ENCODE measurements at regions not wholly inside any gene's neighbourhood (a gene's known extent, or its start where the extent isn't known, plus 50 kb on each side); places are given as distances from the start of the nearest gene placed in this dataset.

DNA sequence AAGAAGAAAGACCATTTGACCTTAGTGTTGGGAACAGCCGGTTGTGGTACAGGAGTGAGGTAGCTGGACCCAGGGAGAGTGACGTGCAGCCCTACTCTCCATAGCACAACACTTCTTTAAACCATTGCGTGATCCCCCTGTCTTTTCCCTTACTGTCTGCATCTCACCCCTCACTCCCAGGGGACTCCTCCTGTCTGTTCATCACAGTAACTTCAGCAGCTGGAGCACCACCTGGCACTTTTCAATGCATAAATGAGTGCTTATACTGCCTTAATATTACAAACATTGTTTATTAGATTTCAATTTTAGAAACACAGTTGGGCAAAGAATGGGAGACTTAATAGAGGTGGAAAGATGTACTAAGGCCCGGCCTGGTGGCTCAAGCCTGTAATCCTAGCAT lies 285.5 kb downstream of the UQCRFS1 start:
- no peak for DNase-seq

GRCh38 chr19:28920269-28921066 lies 292.5 kb downstream of the UQCRFS1 start:
- DNase-seq, result no peak

GRCh38 chr19:28917621-28918020 lies 295.3 kb downstream of the UQCRFS1 start:
- DNase-seq, result no peak

GRCh38 chr19:28915737-28916460 lies 297.1 kb downstream of the UQCRFS1 start:
- no peak for DNase-seq

DNA sequence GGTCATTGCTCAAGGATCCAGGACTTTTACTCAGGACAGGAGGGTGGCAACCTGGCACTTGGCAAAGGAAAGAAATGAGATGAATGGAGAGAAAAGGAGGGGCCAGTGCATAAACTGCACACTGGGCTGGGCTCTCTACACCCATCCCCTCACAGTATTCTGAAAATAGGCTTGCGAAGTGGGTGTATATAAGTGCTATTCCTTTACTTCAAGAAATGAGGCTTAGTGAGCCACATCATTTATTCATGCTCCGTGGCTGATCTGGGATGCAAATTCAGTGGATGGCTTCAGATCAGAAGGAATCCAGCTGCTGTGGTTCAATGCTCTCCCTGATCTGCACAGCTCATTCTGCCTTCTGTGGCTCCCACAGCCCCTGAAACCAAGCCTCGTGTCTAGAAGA lies 297.7 kb downstream of the UQCRFS1 start:
- DNase-seq, result no peak

DNA sequence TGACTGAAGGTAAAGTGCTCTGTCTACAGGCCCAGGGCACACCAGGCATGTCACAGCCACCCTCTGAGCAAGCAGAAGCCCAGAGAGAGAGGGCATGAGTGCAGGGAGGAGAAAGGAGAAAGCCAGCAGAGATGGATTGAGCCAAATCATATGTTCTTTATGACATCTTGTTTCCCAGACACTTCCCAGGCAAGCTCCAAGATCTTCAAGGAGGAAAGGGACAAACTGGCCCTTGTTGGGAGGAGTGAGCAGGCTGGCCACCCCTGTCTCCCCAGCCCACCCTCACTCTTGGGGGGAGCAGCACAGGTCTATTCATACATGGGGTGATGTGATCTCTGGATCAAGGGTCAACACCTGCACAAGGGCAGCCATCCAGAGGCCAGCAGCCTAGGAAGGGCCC lies 298.8 kb downstream of the UQCRFS1 start:
- no peak for DNase-seq

DNA sequence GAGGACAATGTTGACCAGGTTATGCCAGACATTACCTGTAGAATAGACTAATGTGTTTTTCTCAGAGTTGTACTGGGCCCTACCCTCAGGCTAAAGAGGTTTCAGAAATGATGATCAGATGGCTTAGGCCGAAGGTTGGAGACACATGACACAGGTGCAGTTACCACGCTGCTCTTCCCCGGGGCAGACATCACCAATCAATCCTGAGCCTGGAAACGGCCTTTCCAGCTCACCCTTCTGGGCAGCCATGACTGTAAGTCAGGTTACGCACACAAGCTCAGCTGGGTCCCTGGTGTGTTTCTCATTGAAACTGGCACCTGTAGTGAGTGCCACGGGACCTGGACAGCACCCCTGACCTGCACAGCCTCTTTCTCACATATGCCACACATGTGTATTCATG lies 299.3 kb downstream of the UQCRFS1 start:
- no peak for DNase-seq

GRCh38 chr19:28908941-28909340 lies 304.0 kb downstream of the UQCRFS1 start:
- DNase-seq, result no peak

DNA sequence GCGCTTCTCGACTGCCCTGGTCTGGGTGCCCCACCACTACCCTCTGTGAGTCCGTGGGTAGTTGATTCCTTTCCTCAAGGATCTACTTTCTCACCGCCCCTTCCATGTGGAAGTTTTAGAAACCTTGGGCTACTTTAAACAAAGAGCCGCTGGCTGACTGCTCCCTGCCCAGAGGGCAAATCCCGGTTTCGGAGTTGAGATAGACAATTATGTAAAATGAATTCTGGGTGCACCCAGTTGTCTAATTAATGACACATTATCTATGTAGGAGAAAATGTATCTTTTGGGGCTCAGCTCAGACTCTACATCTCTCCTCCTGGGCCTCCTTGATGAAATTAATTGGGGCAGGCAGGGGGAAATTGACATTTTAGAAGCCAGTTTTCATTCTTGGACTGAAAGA lies 305.4 kb downstream of the UQCRFS1 start:
- DNase-seq, result no peak

DNA sequence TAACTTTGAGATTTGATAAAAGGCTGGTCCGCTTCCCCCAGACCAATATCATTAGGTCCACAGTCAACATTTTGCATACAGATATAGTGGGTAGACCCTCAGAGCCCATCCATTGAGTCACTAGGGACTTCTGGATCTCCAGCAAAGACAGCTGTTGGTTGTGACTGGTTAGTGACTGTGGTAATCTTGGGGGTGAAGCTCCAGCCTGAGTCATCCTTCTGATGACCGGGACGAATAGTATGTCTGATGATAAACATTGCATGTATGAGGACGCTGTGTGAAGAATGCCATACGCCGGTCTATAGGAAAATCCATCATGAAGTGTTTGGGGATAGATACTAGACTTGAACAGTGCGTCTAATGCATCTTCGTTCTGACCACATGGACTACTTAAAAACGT lies 307.0 kb downstream of the UQCRFS1 start:
- no peak for DNase-seq

DNA sequence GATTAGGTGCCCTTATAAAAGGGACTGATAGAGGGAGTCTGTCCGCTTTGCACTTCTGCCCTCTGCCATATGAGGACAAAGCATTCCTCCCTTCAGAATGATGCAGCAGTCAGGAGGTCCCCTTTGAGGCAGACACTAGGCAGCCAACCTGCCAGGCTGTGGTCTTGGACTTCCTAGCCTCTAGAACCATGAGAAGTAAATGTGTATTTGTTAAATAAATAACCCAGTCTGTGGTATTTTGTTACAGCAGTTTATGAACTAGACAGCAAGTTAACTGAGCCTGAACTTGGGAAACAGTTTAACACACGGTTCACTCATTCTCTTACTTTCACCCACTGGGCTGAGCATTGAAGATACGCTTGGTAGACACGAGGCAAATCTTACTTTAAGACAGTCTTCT lies 313.2 kb downstream of the UQCRFS1 start:
- DNase-seq, result no peak

DNA sequence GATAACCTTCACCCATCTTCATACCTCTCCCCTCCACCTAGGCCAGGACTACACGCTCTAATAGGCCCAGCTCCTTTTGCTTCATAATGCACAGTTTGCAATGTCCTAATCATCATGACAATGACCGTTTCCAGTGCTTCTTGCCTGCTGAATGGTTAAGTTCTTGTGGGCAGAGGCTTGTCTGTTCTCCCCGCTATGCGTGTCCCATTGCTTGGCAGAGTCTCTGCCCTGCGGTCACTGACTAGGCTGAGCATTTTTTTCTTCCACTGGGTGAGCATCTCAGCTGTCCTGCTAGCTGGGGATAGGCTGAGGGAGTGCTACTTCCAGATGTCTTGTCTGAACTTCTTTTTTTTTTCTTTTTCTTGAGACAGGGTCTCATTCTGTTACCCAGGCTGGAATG lies 314.7 kb downstream of the UQCRFS1 start:
- DNase-seq, result no peak

DNA sequence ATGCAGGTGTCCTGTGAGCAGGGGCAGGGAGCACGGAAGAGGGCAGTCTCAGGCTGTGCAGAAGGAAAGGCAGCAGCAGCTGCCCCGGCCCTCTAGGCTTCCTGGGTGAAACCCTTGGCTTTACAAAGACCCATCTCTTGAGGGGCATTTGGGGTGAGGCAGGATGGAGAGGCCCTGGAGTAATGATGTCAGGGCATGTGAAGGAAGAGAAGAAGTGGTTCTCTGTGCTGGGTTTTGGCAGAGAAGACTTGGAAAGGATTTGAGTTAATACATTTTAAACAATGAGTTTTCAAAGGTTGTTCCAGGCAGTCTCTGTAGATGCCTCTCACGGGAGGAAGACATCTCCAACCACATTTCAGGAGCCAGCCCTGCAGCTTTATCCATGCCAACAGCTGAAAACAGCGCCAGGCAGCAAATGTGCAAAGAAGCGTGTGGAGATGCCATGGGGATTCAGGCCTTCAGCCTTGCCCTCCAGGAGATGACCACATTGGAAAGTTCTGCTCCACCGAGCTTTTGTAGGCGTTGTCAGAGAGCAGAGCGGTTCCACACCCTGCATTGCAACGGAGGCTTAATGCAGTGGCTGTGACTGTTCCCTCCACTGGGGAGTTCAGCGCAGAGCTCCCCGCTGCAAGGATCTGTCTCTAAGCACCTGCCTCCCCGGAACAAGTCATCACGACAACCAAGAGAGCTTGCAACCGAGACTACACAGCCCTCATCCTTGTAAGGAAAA lies 322.8 kb downstream of the UQCRFS1 start:
- no peak for DNase-seq

GRCh38 chr19:28887920-28888618 lies 324.9 kb downstream of the UQCRFS1 start:
- no peak for DNase-seq

DNA sequence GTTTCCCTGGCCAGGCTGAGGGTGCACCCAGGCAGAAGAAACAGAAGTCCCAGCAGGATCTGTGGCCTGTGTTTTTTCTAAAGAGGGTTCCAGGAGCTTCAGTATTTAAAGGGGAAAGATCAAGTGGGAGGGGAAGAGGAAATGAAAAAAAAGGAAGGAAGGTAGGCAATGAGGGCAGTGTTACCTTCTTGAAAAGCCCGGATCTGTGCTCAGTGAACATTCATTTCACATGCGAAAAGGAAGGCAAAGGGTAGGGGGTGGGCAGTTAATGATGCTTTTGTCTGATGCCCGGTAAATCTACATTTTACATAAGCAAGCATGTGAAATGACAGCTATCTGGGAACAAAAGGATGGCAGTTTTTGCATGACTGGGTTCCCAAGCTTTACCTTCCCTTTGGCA lies 326.2 kb downstream of the UQCRFS1 start:
- DNase-seq, result no peak

DNA sequence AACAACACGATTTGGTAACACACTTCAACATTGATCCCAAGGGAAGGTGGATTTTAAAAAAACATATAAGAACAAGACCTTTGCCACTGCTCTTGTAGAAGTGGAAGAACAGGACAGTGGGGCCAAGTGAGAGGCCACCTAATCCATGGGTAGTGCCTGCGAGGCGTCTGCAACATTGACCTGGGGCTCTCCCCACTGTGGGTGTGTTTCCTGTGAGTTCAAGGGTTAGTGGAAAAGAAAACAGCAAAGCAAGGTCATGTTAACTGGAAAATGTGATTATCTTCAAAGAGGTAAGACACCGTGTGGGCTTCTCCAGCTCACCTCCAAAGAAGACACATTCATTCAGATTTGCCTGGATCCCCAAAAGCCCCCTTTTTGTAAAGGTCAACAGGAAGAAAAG lies 327.0 kb downstream of the UQCRFS1 start:
- DNase-seq, result no peak

DNA sequence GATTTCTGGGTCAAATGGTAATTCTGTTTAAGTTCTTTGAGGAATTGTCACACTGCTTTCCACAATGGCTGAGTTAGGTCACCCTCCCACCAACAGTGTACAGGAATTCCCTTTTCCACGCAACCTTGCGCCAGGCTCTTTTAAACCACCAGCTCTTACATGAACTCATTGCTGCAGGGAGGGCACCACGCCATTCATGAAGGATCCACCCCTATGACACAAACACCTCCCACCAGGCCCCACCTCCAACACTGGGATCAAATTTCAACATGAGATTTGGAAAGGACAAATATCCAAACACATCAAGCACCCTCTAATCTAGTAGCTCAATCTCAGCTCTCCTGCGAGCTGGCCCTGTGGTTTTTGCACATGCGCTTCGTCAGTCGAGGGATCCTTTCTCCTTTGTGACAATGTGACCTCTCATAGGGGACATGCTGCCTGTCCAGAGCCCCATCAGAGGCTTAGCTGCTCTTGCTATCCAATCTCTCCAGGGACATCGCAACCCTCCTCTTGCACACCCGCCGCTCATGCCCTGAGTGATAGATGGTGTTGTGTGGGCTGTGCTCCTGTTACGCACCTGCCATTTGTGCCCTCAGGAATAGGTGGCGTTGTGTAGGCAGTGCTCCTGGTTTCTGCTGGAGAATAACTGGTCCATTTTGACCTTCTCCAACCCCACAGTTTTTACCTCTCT lies 328.0 kb downstream of the UQCRFS1 start:
- no peak for DNase-seq

DNA sequence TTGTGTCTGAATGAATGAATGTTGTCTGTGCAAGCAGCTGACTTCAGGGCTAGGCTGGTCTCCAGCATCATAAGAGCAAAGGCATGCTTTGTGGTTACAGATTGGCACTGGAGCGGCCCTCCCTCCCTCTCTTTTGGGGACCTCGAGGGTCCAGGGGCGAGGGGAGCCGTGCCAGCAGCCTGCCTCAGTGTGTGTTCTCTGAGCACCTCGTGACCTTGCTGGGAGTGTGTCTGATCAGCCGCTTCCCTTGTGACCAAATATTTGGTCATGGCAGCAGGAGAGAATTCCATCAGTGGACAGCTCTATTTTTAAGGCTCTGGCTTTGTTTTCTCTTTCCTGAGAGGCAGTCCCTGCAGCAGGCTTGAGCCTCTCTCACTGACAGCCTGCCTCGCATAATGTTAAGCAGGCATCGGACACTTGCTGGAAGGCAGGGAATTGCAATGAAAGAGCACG lies 329.7 kb downstream of the UQCRFS1 start:
- DNase-seq, result no peak

DNA sequence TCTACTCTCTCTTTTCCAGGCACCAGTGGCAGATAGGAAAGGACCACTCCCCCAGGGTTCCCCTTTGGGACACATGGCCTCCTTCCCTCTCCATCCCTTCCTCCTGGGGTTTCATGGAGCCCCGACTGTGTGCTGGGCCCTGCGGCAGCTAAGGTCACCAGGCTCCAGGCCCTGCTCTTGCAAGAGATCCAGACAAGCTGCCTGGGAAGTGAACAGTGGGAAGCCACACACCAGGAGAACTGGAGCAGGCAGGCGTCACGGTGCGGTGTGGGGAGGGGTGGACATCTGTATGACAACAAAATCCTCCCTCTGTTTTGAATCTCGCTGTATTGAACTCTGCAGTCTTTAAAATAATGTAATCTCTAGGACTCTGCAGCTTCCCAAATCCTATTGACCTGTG lies 330.1 kb downstream of the UQCRFS1 start:
- no peak for DNase-seq

GRCh38 chr19:28881616-28882015 lies 331.3 kb downstream of the UQCRFS1 start:
- DNase-seq, result no peak

GRCh38 chr19:28880735-28881401 lies 332.1 kb downstream of the UQCRFS1 start:
- no peak for DNase-seq
